Renal cortical epithelial cell (primary cell): ENCODE measurements at regions not wholly inside any gene's neighbourhood (a gene's known extent, or its start where the extent isn't known, plus 50 kb on each side); places are given as distances from the start of the nearest gene placed in this dataset.

ENCODE experiments used
- DNase-seq: peaks from one replicate; pipeline ENCODE4 v3.0.0-alpha.2; 2011; ENCODE audit warnings: low read depth

DNA sequence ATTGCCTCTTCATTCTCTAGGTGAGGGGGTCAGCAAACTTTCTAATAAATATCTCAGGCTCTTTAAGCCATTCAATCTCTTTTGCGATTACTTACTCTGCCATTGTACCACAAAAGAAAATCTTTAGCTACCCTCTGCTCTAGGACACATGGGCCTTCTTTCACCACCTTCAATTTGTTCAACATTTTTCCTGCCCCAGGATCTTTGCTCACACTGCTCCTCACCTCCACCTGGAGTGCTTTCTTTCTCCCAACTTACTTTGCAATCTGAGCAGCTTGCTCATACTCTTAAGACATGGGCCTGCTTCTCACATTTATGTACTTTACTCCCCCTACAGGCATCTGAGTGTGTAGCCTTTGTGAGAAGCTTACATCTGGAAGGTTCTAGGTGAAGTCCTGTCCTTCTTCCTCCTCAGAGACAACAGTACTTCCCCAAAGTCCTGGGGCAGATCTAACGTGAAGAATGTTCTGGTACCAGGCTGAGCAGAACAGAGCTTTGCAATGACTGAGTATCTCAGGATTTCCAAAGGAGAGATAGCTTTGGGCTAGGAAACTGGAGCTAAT lies 55.0 kb upstream of the PRDM5 start:
- peak; percentile 71 for DNase-seq

DNA sequence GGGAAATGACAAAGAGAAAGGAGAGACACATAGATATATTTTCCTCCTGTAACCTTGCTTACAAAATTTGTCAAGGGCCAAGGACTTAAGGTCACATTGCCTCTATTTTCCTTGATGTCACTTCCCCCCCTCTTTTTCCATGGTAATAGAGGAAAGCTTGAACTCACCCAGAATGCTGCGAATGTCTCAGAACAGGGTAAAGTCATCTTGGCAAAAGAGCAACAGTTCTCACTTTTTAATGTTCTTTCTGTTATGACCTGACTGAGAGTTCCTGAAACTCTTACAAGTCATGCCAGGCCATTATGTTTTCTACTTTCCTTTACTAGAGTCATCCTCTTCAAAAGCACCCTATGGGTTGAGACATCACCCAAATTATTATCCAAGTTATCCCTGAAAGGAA lies 50.7 kb upstream of the PRDM5 start:
- no peak for DNase-seq
